Cardiac fibroblast (primary cell): ENCODE measurements at regions not wholly inside any gene's neighbourhood (a gene's known extent, or its start where the extent isn't known, plus 50 kb on each side); places are given as distances from the start of the nearest gene placed in this dataset.

Experiments used
- DNase-seq, 2 donors: peaks; one replicate each; pipeline versions ENCODE4 v3.0.0 to v3.0.0-alpha.2; 2010; ENCODE audit warnings: low read depth in 2 of 2
- H3K4me3 ChIP-seq, 2 donors: replicated peaks in 1 of 2; 1 replicate in 1 of 2; 2 replicates in 1 of 2; pipeline ENCODE4 v1.5.1; 2011; ENCODE audit warnings: low read depth in 2 of 2, low read length in 2 of 2, mild to moderate bottlenecking in 2 of 2, moderate library complexity in 1 of 2
- TF ChIP-seq, protein P1 (sequence below): IDR thresholded peaks from one replicate; pipeline ENCODE4 v1.5.1; 2011; ENCODE audit warnings: low read depth, mild to moderate bottlenecking, low read length, inconsistent platforms

DNA sequence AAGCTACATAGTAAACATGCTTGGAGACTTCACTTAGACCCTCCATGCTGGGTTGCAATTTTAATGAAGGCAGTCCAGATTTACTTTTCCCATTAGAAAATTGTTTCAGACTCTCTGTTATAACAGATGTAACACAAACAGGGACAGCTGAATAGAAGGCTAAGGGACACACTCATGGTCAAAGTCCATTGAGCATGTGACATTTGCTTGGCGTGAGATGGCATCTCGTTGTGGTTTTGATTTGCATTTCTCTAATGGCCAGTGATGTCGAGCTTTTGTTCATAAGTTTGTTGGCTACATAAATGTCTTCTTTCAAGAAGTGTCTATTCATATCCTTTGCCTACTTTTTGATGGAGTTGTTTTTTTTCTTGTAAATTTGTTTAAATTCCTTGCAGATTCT is 358.2 kb upstream of the CLNK start:
- TF ChIP-seq, protein P1, sequence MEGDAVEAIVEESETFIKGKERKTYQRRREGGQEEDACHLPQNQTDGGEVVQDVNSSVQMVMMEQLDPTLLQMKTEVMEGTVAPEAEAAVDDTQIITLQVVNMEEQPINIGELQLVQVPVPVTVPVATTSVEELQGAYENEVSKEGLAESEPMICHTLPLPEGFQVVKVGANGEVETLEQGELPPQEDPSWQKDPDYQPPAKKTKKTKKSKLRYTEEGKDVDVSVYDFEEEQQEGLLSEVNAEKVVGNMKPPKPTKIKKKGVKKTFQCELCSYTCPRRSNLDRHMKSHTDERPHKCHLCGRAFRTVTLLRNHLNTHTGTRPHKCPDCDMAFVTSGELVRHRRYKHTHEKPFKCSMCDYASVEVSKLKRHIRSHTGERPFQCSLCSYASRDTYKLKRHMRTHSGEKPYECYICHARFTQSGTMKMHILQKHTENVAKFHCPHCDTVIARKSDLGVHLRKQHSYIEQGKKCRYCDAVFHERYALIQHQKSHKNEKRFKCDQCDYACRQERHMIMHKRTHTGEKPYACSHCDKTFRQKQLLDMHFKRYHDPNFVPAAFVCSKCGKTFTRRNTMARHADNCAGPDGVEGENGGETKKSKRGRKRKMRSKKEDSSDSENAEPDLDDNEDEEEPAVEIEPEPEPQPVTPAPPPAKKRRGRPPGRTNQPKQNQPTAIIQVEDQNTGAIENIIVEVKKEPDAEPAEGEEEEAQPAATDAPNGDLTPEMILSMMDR, result no peak
- no peak for DNase-seq
- no peak overlapping the region for H3K4me3 ChIP-seq

DNA sequence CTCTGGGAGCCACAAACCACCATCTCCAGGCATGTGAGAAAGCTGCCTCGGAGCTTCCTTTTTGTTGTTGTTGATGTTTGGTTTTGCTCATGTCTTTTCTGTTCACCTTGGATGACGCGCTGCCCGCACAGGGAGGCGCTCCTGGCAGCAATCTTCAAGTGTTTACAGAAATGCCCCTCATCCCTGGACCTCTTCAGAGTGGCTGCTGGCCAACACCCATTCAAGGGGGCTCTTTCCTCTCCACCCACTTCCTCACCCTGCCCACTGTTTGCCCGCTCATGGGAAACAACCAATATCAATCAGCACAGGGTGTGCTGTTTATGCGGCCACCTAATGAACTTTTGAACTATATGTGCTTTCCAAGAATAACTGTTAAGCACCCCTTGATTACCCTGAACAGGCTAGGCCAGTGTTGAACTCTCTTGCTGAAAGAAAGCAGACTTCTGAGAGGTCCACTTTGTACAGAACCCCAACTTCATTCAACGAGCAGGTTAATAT is 355.1 kb upstream of the CLNK start:
- DNase-seq, result no peak
- TF ChIP-seq, protein P1, result no peak
- no peak overlapping the region for H3K4me3 ChIP-seq

DNA sequence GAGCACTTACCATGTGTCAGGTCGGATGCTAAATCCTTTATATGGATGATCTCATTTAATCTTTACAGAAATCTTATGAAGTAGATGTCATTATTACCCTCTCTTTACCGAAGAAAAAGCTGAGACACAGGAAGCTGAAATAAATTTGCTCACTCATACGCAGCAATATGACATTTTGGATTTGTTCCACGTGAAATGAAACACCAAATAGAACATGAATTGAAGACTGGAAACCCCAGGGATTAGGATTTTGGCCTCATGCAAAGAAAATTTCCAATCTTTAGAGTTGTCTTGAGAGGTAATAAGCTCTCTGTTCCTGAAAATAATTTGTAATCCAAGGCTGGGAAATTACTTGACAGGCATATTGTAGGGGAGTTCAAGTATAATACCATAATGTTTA is 354.4 kb upstream of the CLNK start:
- TF ChIP-seq, protein P1, result no peak
- DNase-seq, result peak in 1 of 2 donors; percentile 0
- H3K4me3 ChIP-seq, result no peak overlapping the region

DNA sequence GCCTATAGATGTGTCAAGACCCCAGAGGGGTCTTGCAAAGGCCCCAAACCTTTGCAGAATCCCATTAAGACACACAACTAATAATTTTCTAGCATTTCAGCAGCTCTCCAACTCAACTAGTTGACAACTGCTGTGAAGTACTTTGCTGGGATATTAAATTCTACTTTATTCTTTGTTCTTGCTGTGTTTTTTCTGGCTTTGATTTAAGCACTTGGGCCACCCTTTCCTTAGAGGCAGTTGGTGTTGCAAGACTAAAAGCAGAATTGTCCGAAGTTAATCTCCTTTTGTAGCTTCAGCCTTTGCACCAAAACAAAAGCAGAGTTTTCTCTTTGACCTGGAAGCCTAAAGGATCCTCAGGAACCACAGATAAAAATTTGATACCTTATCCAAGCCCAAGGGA is 353.1 kb upstream of the CLNK start:
- TF ChIP-seq, protein P1, result no peak
- DNase-seq, result no peak
- H3K4me3 ChIP-seq, result no peak overlapping the region

DNA sequence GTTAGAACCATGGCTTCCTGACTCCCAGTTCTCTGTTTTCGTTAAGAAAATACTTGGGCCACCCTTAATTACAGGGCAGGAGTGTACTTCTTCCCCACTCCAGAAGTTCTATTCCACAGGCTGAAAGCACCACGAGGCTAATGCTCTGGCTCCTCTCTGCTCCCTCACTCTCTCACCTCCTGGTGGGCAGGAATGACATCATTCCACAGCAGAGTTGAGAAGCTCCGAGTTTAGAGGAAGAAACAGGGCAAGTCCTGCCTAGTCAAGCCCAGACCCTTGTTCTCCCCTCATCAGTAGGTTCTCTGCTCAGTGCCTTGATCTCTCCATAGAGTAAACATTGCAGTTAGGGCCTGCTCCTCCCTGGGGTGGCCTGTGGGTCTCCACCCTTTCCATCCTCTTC is 343.8 kb upstream of the CLNK start:
- TF ChIP-seq, protein P1, result no peak
- no peak overlapping the region for H3K4me3 ChIP-seq
- DNase-seq, result no peak

DNA sequence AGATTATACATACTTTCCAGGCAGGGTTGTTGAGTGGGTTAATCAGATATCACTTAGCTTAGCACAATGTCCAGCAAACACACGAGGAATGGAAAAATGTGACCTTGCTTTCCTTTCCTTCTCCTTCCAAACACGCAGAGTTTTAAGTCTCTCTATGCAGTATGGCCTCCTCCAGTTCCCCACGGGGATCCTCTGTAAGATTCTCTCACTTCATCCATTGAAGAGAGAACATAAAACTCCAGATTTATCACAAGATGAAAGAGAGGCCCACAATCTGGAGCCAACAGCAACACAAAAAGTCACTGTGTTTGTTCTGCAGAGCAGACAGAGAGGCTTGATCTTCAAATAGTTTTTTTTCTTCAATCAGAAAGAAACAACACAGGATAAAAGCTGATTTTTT is 336.8 kb upstream of the CLNK start:
- DNase-seq, result no peak
- H3K4me3 ChIP-seq, result no peak overlapping the region
- TF ChIP-seq, protein P1, result no peak

DNA sequence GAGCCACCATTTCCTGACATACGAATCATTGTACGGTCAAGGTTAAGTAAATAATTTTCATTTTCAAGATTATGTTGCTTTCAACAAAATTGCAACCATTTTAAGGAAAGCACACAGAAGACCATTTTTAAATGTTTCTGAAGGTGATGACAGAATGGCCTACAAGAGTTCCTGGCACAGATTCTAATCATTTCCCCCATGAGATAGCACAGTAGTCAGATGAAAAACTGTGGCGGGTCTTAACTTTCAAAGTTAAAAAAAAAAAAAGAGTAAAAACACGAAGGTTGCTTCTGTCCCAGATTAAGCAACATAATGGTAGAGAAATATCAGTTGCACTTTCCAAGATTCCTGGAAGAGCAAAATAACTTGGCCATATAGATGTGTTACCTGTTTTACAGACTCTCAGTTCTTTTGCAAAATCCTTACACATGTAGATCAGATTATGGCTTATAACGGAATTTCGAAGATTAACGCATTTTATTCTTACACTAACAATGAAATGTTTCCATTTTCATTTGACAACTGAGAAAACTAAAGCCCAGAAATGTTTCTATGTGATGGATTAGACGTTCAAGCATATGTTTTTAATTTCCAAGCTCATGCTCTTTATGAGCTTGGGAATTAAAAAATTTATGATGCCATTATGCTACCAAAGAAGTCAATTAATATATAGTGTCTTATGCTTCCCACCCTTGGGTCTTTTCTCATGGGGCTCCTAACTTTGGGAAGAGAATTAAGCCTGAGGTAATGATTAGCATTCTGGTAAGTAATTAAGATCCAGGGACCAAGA is 335.1 kb upstream of the CLNK start:
- DNase-seq, result no peak
- TF ChIP-seq, protein P1, result no peak
- no peak overlapping the region for H3K4me3 ChIP-seq
